ENCODE measurements at regions not wholly inside any gene's neighbourhood (a gene's known extent, or its start where the extent isn't known, plus 50 kb on each side); places are given as distances from the start of the nearest gene placed in this dataset.

GRCh38 chr6:95387845-95388244 lies 189.5 kb upstream of the MANEA start:
- no peak for TF ChIP-seq CTCF (IDR thresholded peaks at IDR 0.05; ENCODE audit: low read depth, low read length, missing control alignments)
- DNase-seq (ENCODE audit: low read depth) = no peak
- in situ Hi-C loops (cut with HindIII; ENCODE audit: low sequenced_read_pairs) = no loop called here
- no peak overlapping the region for H3K4me3 ChIP-seq (ENCODE audit: low read depth, low read length)

GRCh38 chr6:95404777-95405176 lies 172.6 kb upstream of the MANEA start:
- TF ChIP-seq CTCF (IDR thresholded peaks at IDR 0.05; ENCODE audit: low read depth, low read length, missing control alignments) = no peak
- in situ Hi-C loops (cut with HindIII; ENCODE audit: low sequenced_read_pairs) = no loop called here
- no peak overlapping the region for H3K4me3 ChIP-seq (ENCODE audit: low read depth, low read length)
- DNase-seq (ENCODE audit: low read depth) = no peak

- DNase-seq (ENCODE audit: low read depth) = no peak
- in situ Hi-C loops (cut with HindIII; ENCODE audit: low sequenced_read_pairs) = no loop called here
- no peak for TF ChIP-seq CTCF (IDR thresholded peaks at IDR 0.05; ENCODE audit: low read depth, low read length, missing control alignments)
- no peak overlapping the region for H3K4me3 ChIP-seq (ENCODE audit: low read depth, low read length)
Measured at GRCh38 chr6:95408111-95408510, 169.2 kb upstream of the MANEA start.

- H3K4me3 ChIP-seq (ENCODE audit: low read depth, low read length) = no peak overlapping the region
- in situ Hi-C loops (cut with HindIII; ENCODE audit: low sequenced_read_pairs) = no loop called here
- TF ChIP-seq CTCF (IDR thresholded peaks at IDR 0.05; ENCODE audit: low read depth, low read length, missing control alignments) = no peak
- DNase-seq (ENCODE audit: low read depth) = no peak
Measured at GRCh38 chr6:95410168-95410567, 167.2 kb upstream of the MANEA start.

- in situ Hi-C loops (cut with HindIII; ENCODE audit: low sequenced_read_pairs) = no loop called here
- no peak for TF ChIP-seq CTCF (IDR thresholded peaks at IDR 0.05; ENCODE audit: low read depth, low read length, missing control alignments)
- no peak overlapping the region for H3K4me3 ChIP-seq (ENCODE audit: low read depth, low read length)
- DNase-seq (ENCODE audit: low read depth) = no peak
Measured at GRCh38 chr6:95413789-95414188, 163.5 kb upstream of the MANEA start.

GRCh38 chr6:95417856-95418255 lies 159.5 kb upstream of the MANEA start:
- in situ Hi-C loops (cut with HindIII; ENCODE audit: low sequenced_read_pairs) = no loop called here
- no peak overlapping the region for H3K4me3 ChIP-seq (ENCODE audit: low read depth, low read length)
- DNase-seq (ENCODE audit: low read depth) = no peak
- no peak for TF ChIP-seq CTCF (IDR thresholded peaks at IDR 0.05; ENCODE audit: low read depth, low read length, missing control alignments)

- H3K4me3 ChIP-seq (ENCODE audit: low read depth, low read length) = no peak overlapping the region
- in situ Hi-C loops (cut with HindIII; ENCODE audit: low sequenced_read_pairs) = no loop called here
- TF ChIP-seq CTCF (IDR thresholded peaks at IDR 0.05; ENCODE audit: low read depth, low read length, missing control alignments) = no peak
- no peak for DNase-seq (ENCODE audit: low read depth)
Measured at GRCh38 chr6:95420792-95421191, 156.5 kb upstream of the MANEA start.
